OCI-LY3 (cell line): ENCODE measurements at regions not wholly inside any gene's neighbourhood (a gene's known extent, or its start where the extent isn't known, plus 50 kb on each side); places are given as distances from the start of the nearest gene placed in this dataset.

ENCODE experiments used
- CTCF ChIP-seq: fragments of 200-600, 300-600 bp; sonication (generic); IDR thresholded peaks from 2 replicates; pipeline ENCODE4 v1.5.1; 2014; ENCODE audit warnings: antibody characterized with exemption, low read length, low read depth
- EZH2phosphoT487 ChIP-seq: fragments of 200-600 bp; shearing (Covaris generic); IDR thresholded peaks from 2 replicates; pipeline ENCODE4 v1.6.1; 2018; ENCODE audit warnings: antibody characterized with exemption, mixed run types, low read depth

GRCh38 chr2:205937211-205937610 lies 148.8 kb downstream of the INO80D start:
- TF ChIP-seq CTCF = no peak
- TF ChIP-seq EZH2phosphoT487 = no peak
